HG03196 (cell line): ENCODE measurements at regions not wholly inside any gene's neighbourhood (a gene's known extent, or its start where the extent isn't known, plus 50 kb on each side); places are given as distances from the start of the nearest gene placed in this dataset.
"Not testable (repeated sequence)": the region's sequence is repeated elsewhere in the genome, so short reads cannot be mapped to it uniquely, and the experiment has no call there.

Experiments
- ATAC-seq: cut with Tn5 transposase; IDR thresholded peaks from one replicate; pipeline ENCODE4 v1.9.1; 2021; ENCODE audit not compliant: unreplicated experiment

DNA sequence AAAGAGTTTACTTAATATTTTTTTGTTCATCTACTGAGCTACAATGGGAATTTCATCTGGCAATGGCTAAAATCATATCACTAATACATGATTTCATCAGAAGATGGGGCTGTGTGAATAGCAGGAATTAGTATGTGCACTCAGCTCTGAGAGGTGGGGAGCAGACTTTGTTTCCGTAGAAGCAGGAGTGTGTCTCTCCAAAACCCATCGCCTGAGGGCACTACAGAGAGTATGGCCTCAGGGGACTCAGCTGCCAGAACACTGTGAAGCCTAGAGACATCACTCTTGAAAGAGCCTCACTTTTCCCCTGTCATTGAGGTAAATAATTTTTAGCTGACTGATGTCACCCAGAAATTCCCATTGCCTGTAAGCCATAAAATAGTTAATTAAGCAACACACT, 261.4 kb upstream of the ISX start:
- no peak for ATAC-seq

- ATAC-seq = no peak
Measured at GRCh38 chr22:34805771-34806170, 260.2 kb upstream of the ISX start.

DNA sequence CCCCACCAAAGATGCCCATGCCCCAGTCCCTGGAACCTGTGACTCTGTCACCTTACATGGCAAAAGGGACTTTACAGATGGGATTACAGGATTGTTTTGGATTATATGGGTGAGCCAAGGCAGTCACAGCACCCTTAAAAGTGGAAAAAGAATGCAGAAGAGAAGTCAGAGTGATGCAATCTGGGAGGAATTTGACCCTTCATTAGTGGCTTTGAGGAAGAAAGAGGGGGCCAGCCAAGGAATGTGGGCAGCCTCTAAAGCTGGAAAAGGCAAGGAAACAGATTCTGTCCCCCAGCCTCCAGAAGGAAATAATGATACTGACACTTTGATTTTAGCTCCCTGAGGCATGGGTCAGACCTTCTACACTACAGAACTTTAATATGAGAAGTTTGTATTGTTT, 257.3 kb upstream of the ISX start:
- no peak for ATAC-seq

GRCh38 chr22:34812631-34813030, 253.3 kb upstream of the ISX start:
- ATAC-seq = no peak

GRCh38 chr22:34814260-34815025, 251.5 kb upstream of the ISX start:
- ATAC-seq = no peak

- ATAC-seq = no peak
Measured at GRCh38 chr22:34829485-34829884, 236.5 kb upstream of the ISX start.

DNA sequence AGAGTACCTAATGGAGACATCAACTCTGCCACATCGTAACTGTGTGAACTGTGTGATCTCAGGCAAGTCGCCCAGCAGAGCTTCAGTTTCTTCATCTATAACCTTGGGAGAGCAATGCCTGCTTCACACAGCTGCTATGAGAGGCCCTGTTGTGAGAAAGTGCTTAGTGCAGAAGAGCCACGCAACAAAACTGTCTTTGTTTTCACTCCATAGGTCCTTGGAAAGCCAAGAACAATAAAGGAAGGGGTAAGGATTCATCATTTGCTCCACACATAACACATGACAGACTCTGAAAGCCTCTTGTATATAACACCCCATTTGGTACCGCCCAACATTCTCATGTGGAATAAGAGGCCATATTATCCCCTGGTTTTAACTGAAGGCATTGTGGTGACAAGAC, 231.9 kb upstream of the ISX start:
- no peak for ATAC-seq

- ATAC-seq = not testable (repeated sequence)
Measured at GRCh38 chr22:34834541-34834940, 231.4 kb upstream of the ISX start.

DNA sequence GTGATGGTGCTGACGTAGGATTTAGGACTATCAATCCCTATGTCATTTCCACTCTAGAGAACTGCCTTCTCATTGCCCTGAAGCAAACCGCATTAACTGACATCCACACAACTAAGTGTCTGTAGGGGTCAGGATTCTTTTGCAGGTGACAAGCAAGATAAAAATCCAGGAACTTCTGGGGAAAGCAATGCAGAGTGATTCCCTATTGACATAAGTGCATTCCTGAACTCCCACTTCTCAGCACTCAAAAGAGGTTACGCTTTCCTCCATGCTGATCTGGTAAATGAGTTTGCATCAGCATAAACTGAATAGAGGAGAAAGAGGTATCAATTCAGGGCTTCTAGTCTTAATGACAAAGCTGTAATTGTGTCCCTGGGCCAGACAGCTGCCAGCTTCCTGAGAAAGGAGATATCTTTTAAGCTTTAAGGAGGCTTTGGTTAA, 224.6 kb upstream of the ISX start:
- ATAC-seq = no peak

DNA sequence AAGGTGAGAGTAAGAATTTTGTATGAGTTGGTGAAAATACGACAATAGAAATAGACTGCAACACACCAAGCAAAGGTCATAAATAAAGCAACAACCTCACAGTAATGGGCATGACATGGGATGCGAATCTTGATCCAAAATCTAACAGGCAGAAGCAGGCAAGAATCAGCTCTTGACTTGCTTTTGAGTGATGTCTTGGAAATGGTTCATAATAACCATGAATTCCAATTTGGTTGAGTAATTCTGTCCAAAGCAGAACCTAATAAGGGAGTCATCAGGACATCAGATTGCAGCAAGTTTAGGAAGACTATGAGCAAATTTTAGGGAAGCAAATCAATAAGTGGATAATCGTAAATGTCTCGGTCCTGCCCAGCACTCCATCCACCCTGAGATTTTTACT, 224.0 kb upstream of the ISX start:
- ATAC-seq = no peak

DNA sequence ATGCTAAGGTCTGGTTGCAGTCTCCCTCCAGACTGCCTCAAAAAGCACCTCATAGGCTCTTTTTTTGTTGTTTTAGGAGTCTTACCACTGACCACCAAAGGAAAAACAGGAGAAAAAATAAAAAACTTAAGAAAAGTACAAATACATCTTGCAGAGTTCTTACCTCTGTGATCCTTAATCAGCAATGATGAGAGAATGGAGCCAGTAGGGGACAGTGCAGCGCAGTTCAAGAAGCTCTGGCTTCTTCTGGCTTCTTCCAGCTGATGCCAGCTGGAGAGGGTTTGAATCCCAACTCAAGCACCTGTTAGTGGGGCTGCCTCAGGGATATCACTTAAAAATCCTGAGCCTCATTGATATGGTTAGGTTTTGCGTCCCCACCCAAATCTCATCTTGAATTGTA, 223.3 kb upstream of the ISX start:
- ATAC-seq = no peak

DNA sequence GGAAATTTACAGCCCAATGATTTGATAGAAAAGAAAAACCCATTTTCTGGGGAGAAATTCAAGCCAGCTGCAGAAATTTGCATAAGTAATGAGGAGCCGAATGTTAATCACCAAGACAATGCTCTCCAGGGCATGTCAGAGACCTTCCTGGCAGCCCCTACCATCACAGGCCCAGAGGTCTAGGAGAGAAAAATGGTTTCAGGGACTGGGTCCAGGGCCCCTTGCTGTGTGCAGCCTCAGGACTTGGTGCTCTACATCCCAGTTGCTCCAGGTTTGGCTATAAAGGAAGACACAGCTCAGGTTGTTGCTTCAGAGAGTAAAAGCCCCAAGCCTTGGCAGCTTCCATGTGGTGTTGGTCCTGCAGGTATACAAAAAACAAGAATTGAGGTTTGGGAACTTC, 222.2 kb upstream of the ISX start:
- not testable (repeated sequence) for ATAC-seq

GRCh38 chr22:34845391-34845790, 220.6 kb upstream of the ISX start:
- ATAC-seq = no peak

- peak; percentile 75 for ATAC-seq
Measured at GRCh38 chr22:34847072-34847471, 218.9 kb upstream of the ISX start.

- no peak for ATAC-seq
Measured at GRCh38 chr22:34849965-34850364, 216.0 kb upstream of the ISX start.

- ATAC-seq = no peak
Measured at GRCh38 chr22:34851918-34852662, 213.9 kb upstream of the ISX start.

DNA sequence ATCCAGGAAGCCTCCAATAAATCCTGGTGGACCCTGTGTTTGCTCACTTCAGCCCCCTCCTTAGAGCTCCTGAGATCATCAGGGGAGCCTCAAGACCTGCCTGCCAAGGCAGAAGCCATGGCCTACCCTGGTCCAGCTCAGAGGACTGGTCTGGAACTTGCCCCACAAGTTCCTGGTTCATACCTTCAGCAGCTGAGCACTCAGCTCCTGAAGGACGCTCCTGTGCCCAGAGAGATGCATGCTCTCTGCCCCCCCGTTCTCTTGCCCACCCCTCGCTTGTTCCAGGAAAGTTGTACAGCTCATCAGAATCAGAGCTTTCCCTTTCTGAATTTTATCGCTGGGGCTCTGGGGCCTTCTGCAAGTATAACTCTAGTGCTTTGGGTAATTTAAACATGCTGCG, 210.5 kb upstream of the ISX start:
- ATAC-seq = no peak

GRCh38 chr22:34858066-34858465, 207.9 kb upstream of the ISX start:
- ATAC-seq = no peak

DNA sequence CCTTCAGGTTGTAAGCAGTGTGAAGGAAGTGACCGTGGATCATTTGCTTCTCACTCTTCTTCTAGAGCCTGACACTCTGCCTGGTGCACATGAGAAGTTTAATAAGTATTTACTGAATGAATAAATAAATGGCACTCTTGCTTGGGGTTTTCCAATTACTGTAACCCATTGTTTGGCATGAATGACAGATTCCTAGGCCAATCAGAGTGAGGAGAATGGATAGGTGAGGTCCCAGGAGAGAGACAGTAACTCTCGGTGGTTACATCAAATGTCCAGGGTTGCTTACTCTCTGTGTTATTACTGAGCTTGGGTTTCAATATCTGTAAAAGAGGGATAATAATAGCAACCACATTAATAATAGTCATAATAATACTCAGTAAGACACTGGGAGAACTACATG, 204.2 kb upstream of the ISX start:
- ATAC-seq = no peak

DNA sequence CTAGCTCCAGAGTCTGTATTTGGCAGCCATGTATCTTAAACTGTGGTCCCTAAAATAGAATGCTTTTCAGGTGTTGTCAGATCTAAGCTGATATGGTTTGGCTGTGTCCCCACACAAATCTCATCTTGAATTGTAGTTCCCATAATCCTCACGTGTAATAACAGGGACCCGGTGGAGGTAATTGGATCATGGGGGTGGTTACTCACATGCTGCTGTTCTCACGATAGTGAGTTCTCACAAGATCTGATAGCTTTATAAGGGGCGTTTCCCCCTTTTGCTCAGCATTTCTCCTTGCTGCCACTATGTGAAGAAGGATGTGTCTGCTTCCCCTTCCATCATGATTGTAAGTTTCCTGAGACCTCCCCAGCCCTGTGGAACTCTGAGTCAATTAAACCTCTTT, 199.9 kb upstream of the ISX start:
- ATAC-seq = no peak

DNA sequence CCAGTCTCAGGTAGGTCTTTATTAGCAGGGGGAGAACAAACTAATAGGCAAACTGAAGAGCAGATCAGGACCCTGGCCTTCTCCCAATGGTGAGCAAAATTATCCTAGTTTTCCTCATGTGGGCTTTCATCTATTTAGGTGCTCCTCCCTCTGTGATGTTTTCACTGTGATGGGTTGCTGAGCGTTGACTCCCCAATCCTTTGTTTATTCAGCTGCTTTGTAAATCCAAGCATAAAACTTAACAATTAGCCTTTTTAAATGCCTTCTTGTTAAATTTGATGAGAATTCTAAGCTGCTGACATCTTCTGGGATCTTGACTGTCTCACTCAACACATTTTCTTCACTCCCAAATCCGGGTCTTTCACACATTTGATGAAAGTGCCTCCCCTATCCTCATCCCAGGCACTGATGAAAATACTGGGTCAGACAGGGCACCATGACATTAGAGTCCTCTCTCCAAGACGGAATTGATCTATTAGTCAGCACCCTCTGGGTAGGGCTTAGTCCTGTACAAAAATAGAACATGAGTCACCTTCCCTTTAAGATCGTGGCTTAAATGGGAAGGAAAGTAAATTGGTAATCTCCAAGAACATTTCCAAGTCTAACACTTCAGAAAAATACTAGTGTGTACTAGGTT, 199.3 kb upstream of the ISX start:
- ATAC-seq = no peak

DNA sequence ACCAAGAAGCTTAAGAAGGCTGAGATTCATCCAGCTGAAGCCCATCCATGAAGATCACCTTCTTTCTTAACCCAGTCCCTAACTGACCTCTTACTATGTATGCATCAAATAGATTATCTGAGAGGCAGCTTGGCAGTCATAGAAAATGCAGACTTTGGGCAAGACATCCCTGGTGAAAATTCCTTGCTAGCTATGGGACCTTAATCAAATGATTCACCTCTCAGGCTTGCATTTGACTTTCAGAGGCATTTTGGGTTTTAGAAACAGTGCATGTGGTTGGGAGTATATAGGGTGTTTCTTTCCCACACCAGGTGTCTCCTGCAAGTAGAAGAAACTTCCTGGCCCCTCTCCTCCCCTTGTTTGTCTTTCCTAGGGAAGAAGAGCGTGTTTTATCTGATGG, 188.5 kb upstream of the ISX start:
- no peak for ATAC-seq
